ENCODE measurements at regions not wholly inside any gene's neighbourhood (a gene's known extent, or its start where the extent isn't known, plus 50 kb on each side); places are given as distances from the start of the nearest gene placed in this dataset.
"Not testable (repeated sequence)": the region's sequence is repeated elsewhere in the genome, so short reads cannot be mapped to it uniquely, and the experiment has no call there.

- peaks cover 6% of the 10 kb centered on the region for H3F3A ChIP-seq (ENCODE audit: low read length, unreplicated experiment)
- no peaks in the 10 kb centered on the region for H3K79me2 ChIP-seq (ENCODE audit: low read length)
- no peak for TF ChIP-seq CTCF (conservative IDR thresholded peaks at IDR 0.05; ENCODE audit: low read depth, low read length)
- no peak for TF ChIP-seq EZH2phosphoT487 (IDR thresholded peaks at IDR 0.05; ENCODE audit: borderline replicate concordance, low read length)
- no peak for TF ChIP-seq EZH2 (IDR thresholded peaks at IDR 0.05; ENCODE audit: low read length, unreplicated experiment)
- H4K20me1 ChIP-seq (ENCODE audit: low read length): no peaks in the 10 kb centered on the region
- ChIA-PET CTCF (no interaction called here), POLR2A (ENCODE audit: unreplicated experiment) (no interaction called here)
- no TSS peak for BruUV-seq (replicated peaks)
- no peak overlapping the region for H3K9ac ChIP-seq (ENCODE audit: low read length)
- H3K4me3 ChIP-seq (ENCODE audit: low read length): no peak overlapping the region
- H3K27ac ChIP-seq (ENCODE audit: low read length): no peak overlapping the region
- no peak overlapping the region for H3K4me2 ChIP-seq (ENCODE audit: low read length)
- no peaks in the 10 kb centered on the region for H3K9me2 ChIP-seq (replicated peaks; ENCODE audit: low read length)
- H3K36me3 ChIP-seq (ENCODE audit: low read depth, low read length): no peaks in the 10 kb centered on the region
- intact Hi-C loops (cut with micrococcal nuclease): loop anchor here (5.0 kb wide), 1 partner anchor 34 kb away; no protein-coding TSS in a partner anchor
- no peaks in the 10 kb centered on the region for H3K9me3 ChIP-seq (ENCODE audit: low read length)
- no peak for DNase-seq
- H3K4me1 ChIP-seq (ENCODE audit: insufficient read depth, low read length): peaks cover 42% of the 10 kb centered on the region
- H2AFZ ChIP-seq (ENCODE audit: low read length): no peak overlapping the region
- no peak for ATAC-seq
- H3K27me3 ChIP-seq (ENCODE audit: low read length): no peaks in the 10 kb centered on the region
These were observed 57.8 kb upstream of the GPD1L start for GRCh38 chr3:32048487-32049182.

- Histone ChIP-seq H3K27me3 (ENCODE audit: low read length) (no peaks in the 10 kb centered on the region), H4K20me1 (ENCODE audit: low read length) (no peaks in the 10 kb centered on the region), H3F3A (ENCODE audit: low read length, unreplicated experiment) (peaks cover 6% of the 10 kb centered on the region), H3K36me3 (ENCODE audit: low read depth, low read length) (no peaks in the 10 kb centered on the region), H3K9ac (ENCODE audit: low read length) (no peak overlapping the region), H3K79me2 (ENCODE audit: low read length) (no peaks in the 10 kb centered on the region), H3K4me3 (ENCODE audit: low read length) (no peak overlapping the region), H3K4me1 (ENCODE audit: insufficient read depth, low read length) (peaks cover 36% of the 10 kb centered on the region), H3K9me3 (ENCODE audit: low read length) (no peaks in the 10 kb centered on the region), H3K27ac (ENCODE audit: low read length) (peak overlapping the region; percentile 38; the same call in 1 of the 2 replicates), H3K4me2 (ENCODE audit: low read length) (no peak overlapping the region), H3K9me2 (replicated peaks; ENCODE audit: low read length) (no peaks in the 10 kb centered on the region), H2AFZ (ENCODE audit: low read length) (no peak overlapping the region)
- ATAC-seq (no peak), DNase-seq (no peak)
- POLR2A ChIA-PET (ENCODE audit: unreplicated experiment): no interaction called here
- intact Hi-C loops (cut with micrococcal nuclease): loop anchor here (5.0 kb wide), 1 partner anchor 32 kb away; no protein-coding TSS in a partner anchor
- TF ChIP-seq EZH2phosphoT487 (IDR thresholded peaks at IDR 0.05; ENCODE audit: borderline replicate concordance, low read length) (no peak), EZH2 (IDR thresholded peaks at IDR 0.05; ENCODE audit: low read length, unreplicated experiment) (no peak), CTCF (conservative IDR thresholded peaks at IDR 0.05; ENCODE audit: low read depth, low read length) (no peak)
- CTCF ChIA-PET: no interaction called here
- BruUV-seq (replicated peaks): no TSS peak
These were observed 56.5 kb upstream of the GPD1L start for GRCh38 chr3:32049916-32050315.

- H3K4me2 ChIP-seq (ENCODE audit: low read length); H3K9me3 ChIP-seq (ENCODE audit: low read length); BruUV-seq (replicated peaks); CTCF ChIA-PET; H3K79me2 ChIP-seq (ENCODE audit: low read length); POLR2A ChIA-PET (ENCODE audit: unreplicated experiment); H3F3A ChIP-seq (ENCODE audit: low read length, unreplicated experiment); H3K9ac ChIP-seq (ENCODE audit: low read length); intact Hi-C loops (cut with micrococcal nuclease); H3K4me3 ChIP-seq (ENCODE audit: low read length); H2AFZ ChIP-seq (ENCODE audit: low read length); H3K9me2 ChIP-seq (replicated peaks; ENCODE audit: low read length); H4K20me1 ChIP-seq (ENCODE audit: low read length); H3K27me3 ChIP-seq (ENCODE audit: low read length); H3K36me3 ChIP-seq (ENCODE audit: low read depth, low read length): not testable (repeated sequence)
- Histone ChIP-seq H3K4me1 (ENCODE audit: insufficient read depth, low read length) (peaks cover 15% of the 10 kb centered on the region), H3K27ac (ENCODE audit: low read length) (peak overlapping the region; percentile 78)
- peak; percentile 31 for ATAC-seq
- DNase-seq: peak; percentile 85
These were observed 54.2 kb upstream of the GPD1L start for GRCh38 chr3:32052230-32052629.

- DNase-seq; H3K9ac ChIP-seq (ENCODE audit: low read length); H2AFZ ChIP-seq (ENCODE audit: low read length); H3K79me2 ChIP-seq (ENCODE audit: low read length); H3K9me3 ChIP-seq (ENCODE audit: low read length); H3K27ac ChIP-seq (ENCODE audit: low read length); H3K36me3 ChIP-seq (ENCODE audit: low read depth, low read length); ATAC-seq; H3K27me3 ChIP-seq (ENCODE audit: low read length); CTCF ChIA-PET; H3K9me2 ChIP-seq (replicated peaks; ENCODE audit: low read length); BruUV-seq (replicated peaks); H3K4me2 ChIP-seq (ENCODE audit: low read length); H3K4me3 ChIP-seq (ENCODE audit: low read length); H4K20me1 ChIP-seq (ENCODE audit: low read length); POLR2A ChIA-PET (ENCODE audit: unreplicated experiment); intact Hi-C loops (cut with micrococcal nuclease); H3F3A ChIP-seq (ENCODE audit: low read length, unreplicated experiment): not testable (repeated sequence)
- peaks cover 15% of the 10 kb centered on the region for H3K4me1 ChIP-seq (ENCODE audit: insufficient read depth, low read length)
These were observed 53.6 kb upstream of the GPD1L start for GRCh38 chr3:32052851-32053250.

Data from PC-3 (cell line).